ENCODE measurements at regions not wholly inside any gene's neighbourhood (a gene's known extent, or its start where the extent isn't known, plus 50 kb on each side); places are given as distances from the start of the nearest gene placed in this dataset.

GRCh38 chr3:178435575-178435974 is 100.7 kb upstream of the KCNMB2 start:
- Histone ChIP-seq H3K4me3 (ENCODE audit: low read length) (no peak overlapping the region), H3K9me2 (replicated peaks; ENCODE audit: control insufficient read depth, low read length) (no peaks in the 10 kb centered on the region), H3F3A (ENCODE audit: control insufficient read depth, insufficient read depth) (no peaks in the 10 kb centered on the region), H3K4me2 (ENCODE audit: low read length) (no peak overlapping the region), H3K27ac (ENCODE audit: low read depth, low read length) (no peak overlapping the region), H4K20me1 (ENCODE audit: control insufficient read depth, insufficient read depth, low read depth, low read length) (no peaks in the 10 kb centered on the region), H3K36me3 (ENCODE audit: control insufficient read depth, low read length) (no peaks in the 10 kb centered on the region), H3K9me3 (ENCODE audit: control insufficient read depth, insufficient read depth, low read length) (no peaks in the 10 kb centered on the region), H3K79me2 (ENCODE audit: control insufficient read depth, low read length) (no peaks in the 10 kb centered on the region), H3K4me1 (ENCODE audit: control insufficient read depth, low read length) (peaks cover 20% of the 10 kb centered on the region), H3K27me3 (ENCODE audit: control insufficient read depth, low read length) (no peaks in the 10 kb centered on the region)
- TF ChIP-seq EZH2phosphoT487 (IDR thresholded peaks at IDR 0.05; ENCODE audit: borderline replicate concordance, low read length) (no peak), CTCF (IDR thresholded peaks at IDR 0.05; ENCODE audit: low read depth, low read length, poor library complexity, severe bottlenecking) (no peak)

DNA sequence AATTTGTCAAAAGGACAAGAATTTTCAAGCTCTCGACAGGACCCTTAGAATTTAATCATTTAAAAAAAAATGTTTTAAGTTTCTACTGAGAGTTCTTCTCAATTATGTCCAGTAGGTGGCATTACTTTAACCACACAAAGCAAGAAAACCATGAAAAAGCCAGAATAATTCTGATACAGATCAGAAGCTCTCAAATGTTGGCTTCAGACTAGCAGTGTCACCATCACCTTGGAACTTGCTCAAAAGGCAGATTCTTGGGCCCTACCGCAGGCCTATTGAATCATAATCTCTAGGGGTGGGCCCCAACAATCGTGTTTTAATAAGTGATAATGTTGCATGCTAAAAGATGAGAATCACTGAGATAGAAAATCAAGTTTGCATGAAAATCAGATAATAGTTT is 99.5 kb upstream of the KCNMB2 start:
- Histone ChIP-seq H3K27ac (ENCODE audit: low read depth, low read length) (no peak overlapping the region), H3K36me3 (ENCODE audit: control insufficient read depth, low read length) (no peaks in the 10 kb centered on the region), H4K20me1 (ENCODE audit: control insufficient read depth, insufficient read depth, low read depth, low read length) (no peaks in the 10 kb centered on the region), H3K4me1 (ENCODE audit: control insufficient read depth, low read length) (peaks cover 20% of the 10 kb centered on the region), H3F3A (ENCODE audit: control insufficient read depth, insufficient read depth) (no peaks in the 10 kb centered on the region), H3K27me3 (ENCODE audit: control insufficient read depth, low read length) (no peaks in the 10 kb centered on the region), H3K4me3 (ENCODE audit: low read length) (no peak overlapping the region), H3K9me3 (ENCODE audit: control insufficient read depth, insufficient read depth, low read length) (no peaks in the 10 kb centered on the region), H3K9me2 (replicated peaks; ENCODE audit: control insufficient read depth, low read length) (no peaks in the 10 kb centered on the region), H3K4me2 (ENCODE audit: low read length) (peak overlapping the region; percentile 26; the same call in 1 of the 2 replicates), H3K79me2 (ENCODE audit: control insufficient read depth, low read length) (no peaks in the 10 kb centered on the region)
- no peak for TF ChIP-seq EZH2phosphoT487 (IDR thresholded peaks at IDR 0.05; ENCODE audit: borderline replicate concordance, low read length)
- TF ChIP-seq CTCF (IDR thresholded peaks at IDR 0.05; ENCODE audit: low read depth, low read length, poor library complexity, severe bottlenecking): peak; percentile 56

DNA sequence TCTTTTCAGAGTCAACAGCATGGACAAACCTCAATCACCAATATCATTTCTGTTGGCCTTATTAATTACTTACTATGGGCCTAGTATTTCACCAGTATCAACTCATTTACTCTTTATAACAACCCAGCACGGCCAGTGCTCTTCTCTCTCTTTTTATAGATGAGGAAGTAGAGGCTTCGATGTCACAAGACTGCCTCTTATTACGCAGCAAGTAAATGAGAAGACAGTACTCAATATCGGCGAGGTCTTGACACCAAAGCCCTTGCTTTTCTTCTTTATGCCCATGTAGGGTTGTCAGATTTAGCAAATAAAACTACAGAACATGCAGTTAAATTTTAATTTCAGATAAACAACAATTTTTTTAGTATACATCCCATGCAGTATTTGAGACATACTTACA is 99.0 kb upstream of the KCNMB2 start:
- Histone ChIP-seq H3K36me3 (ENCODE audit: control insufficient read depth, low read length) (no peaks in the 10 kb centered on the region), H3K4me1 (ENCODE audit: control insufficient read depth, low read length) (peaks cover 20% of the 10 kb centered on the region), H4K20me1 (ENCODE audit: control insufficient read depth, insufficient read depth, low read depth, low read length) (no peaks in the 10 kb centered on the region), H3K27me3 (ENCODE audit: control insufficient read depth, low read length) (no peaks in the 10 kb centered on the region), H3K4me3 (ENCODE audit: low read length) (no peak overlapping the region), H3K9me3 (ENCODE audit: control insufficient read depth, insufficient read depth, low read length) (no peaks in the 10 kb centered on the region), H3F3A (ENCODE audit: control insufficient read depth, insufficient read depth) (no peaks in the 10 kb centered on the region), H3K9me2 (replicated peaks; ENCODE audit: control insufficient read depth, low read length) (no peaks in the 10 kb centered on the region), H3K4me2 (ENCODE audit: low read length) (peak overlapping the region; percentile 26; the same call in 1 of the 2 replicates), H3K27ac (ENCODE audit: low read depth, low read length) (no peak overlapping the region), H3K79me2 (ENCODE audit: control insufficient read depth, low read length) (no peaks in the 10 kb centered on the region)
- TF ChIP-seq CTCF (IDR thresholded peaks at IDR 0.05; ENCODE audit: low read depth, low read length, poor library complexity, severe bottlenecking) (no peak), EZH2phosphoT487 (IDR thresholded peaks at IDR 0.05; ENCODE audit: borderline replicate concordance, low read length) (no peak)
